IMR-90 (cell line): ENCODE measurements at regions not wholly inside any gene's neighbourhood (a gene's known extent, or its start where the extent isn't known, plus 50 kb on each side); places are given as distances from the start of the nearest gene placed in this dataset.
"Not testable (repeated sequence)": the region's sequence is repeated elsewhere in the genome, so short reads cannot be mapped to it uniquely, and the experiment has no call there.

ENCODE experiments used
- ATAC-seq: fragments of 200-7000 bp; cut with Tn5 transposase; 2 replicates; pipeline ENCODE4 v1.9.1; 2020; ENCODE audit warnings: low read depth, mild to moderate bottlenecking, moderate library complexity
- BruUV-seq: library from RNA; stranded (reverse); fragments of 400-500 nt; replicated peaks from 2 replicates; lab custom pipeline; 2021; lab: Mats Ljungman, UMichigan
- CTCF ChIA-PET: fragments of 300-600 bp; formaldehyde crosslinking; extraction: SDS; loops from one replicate; lab custom pipeline; 2021; ENCODE audit warnings: antibody characterized with exemption; lab: Yijun Ruan, JAX
- POLR2A ChIA-PET: fragments of 300-600 bp; sonication (Branson Sonifier 250); formaldehyde crosslinking; loops from one replicate; lab custom pipeline; 2022; ENCODE audit warnings: antibody characterized with exemption; ENCODE audit not compliant: unreplicated experiment; lab: Charles Lee
- DNase-seq: peaks from one replicate; pipeline ENCODE4 v3.0.0; 2013
- H2AFZ ChIP-seq: replicated peaks from 2 replicates; pipeline ENCODE3; 2013; ENCODE audit warnings: low read length, mild to moderate bottlenecking; ENCODE audit not compliant: poor library complexity
- H2AK5ac ChIP-seq: 2 replicates; pipeline ENCODE4 v1.6.1; 2013; ENCODE audit warnings: low read depth, low read length, inconsistent platforms
- H2AK9ac ChIP-seq: replicated peaks from 2 replicates; pipeline ENCODE3; 2013; ENCODE audit warnings: mild to moderate bottlenecking, low read depth, low read length, moderate library complexity; ENCODE audit not compliant: poor library complexity
- H2BK120ac ChIP-seq: 2 replicates; pipeline ENCODE4 v1.6.1; 2013; ENCODE audit warnings: low read depth, low read length, inconsistent platforms
- H2BK15ac ChIP-seq: 3 replicates; pipeline ENCODE4 v1.6.1; 2013; ENCODE audit warnings: low read depth, low read length, inconsistent platforms
- H2BK20ac ChIP-seq: 2 replicates; pipeline ENCODE4 v1.6.1; 2013; ENCODE audit warnings: low read depth, mild to moderate bottlenecking, inconsistent platforms, low read length, moderate library complexity
- H2BK5ac ChIP-seq: 2 replicates; pipeline ENCODE4 v1.6.1; 2013; ENCODE audit warnings: mild to moderate bottlenecking, low read depth, low read length, inconsistent platforms; ENCODE audit not compliant: poor library complexity, severe bottlenecking
- H3K14ac ChIP-seq: replicated peaks from 2 replicates; pipeline ENCODE4 v1.6.1; 2013; ENCODE audit warnings: low read depth, low read length, inconsistent platforms
- H3K18ac ChIP-seq: 2 replicates; pipeline ENCODE4 v1.6.1; 2013; ENCODE audit warnings: low read depth, low read length, control low read depth
- H3K23ac ChIP-seq: 2 replicates; pipeline ENCODE4 v1.6.1; 2013; ENCODE audit warnings: low read depth, low read length, inconsistent platforms
- H3K27ac ChIP-seq: 2 replicates; pipeline ENCODE4 v1.5.1; 2013; ENCODE audit warnings: mild to moderate bottlenecking, control low read depth, low read length; ENCODE audit not compliant: insufficient read depth
- H3K27me3 ChIP-seq: 2 replicates; pipeline ENCODE4 v1.6.1; 2013; ENCODE audit warnings: low read length; ENCODE audit not compliant: control insufficient read depth, insufficient read depth
- H3K36me3 ChIP-seq: 2 replicates; pipeline ENCODE4 v1.6.1; 2013; ENCODE audit warnings: low read length, mixed read lengths; ENCODE audit not compliant: control insufficient read depth, insufficient read depth
- H3K4ac ChIP-seq: 2 replicates; pipeline ENCODE4 v1.6.1; 2013; ENCODE audit warnings: low read depth, low read length, inconsistent platforms
- H3K4me1 ChIP-seq: 2 replicates; pipeline ENCODE4 v1.6.1; 2013; ENCODE audit warnings: low read length, mixed read lengths; ENCODE audit not compliant: control insufficient read depth, insufficient read depth
- H3K4me2 ChIP-seq: 2 replicates; pipeline ENCODE4 v1.6.1; 2013; ENCODE audit warnings: low read depth, mild to moderate bottlenecking, control low read depth, low read length, moderate library complexity
- H3K4me3 ChIP-seq: 2 replicates; pipeline ENCODE4 v1.5.1; 2013; ENCODE audit warnings: low read depth, mild to moderate bottlenecking, control low read depth, low read length, moderate library complexity; ENCODE audit not compliant: insufficient read depth
- H3K56ac ChIP-seq: 2 replicates; pipeline ENCODE4 v1.6.1; 2013; ENCODE audit warnings: low read length, inconsistent platforms; ENCODE audit not compliant: insufficient read depth; ENCODE audit errors: extremely low read depth
- H3K79me1 ChIP-seq, 2 experiments: 2 replicates each; pipeline ENCODE4 v1.6.1; 2013; ENCODE audit warnings: low read length in 2 of 2, inconsistent platforms in 1 of 2, low read depth in 1 of 2
- H3K9ac ChIP-seq: 2 replicates; pipeline ENCODE4 v1.6.1; 2013; ENCODE audit warnings: low read depth, low read length, control low read depth
- H3K9me1 ChIP-seq: 2 replicates; pipeline ENCODE4 v1.6.1; 2013; ENCODE audit warnings: low read length, inconsistent platforms; ENCODE audit not compliant: insufficient read depth
- H3K9me3 ChIP-seq: 2 replicates; pipeline ENCODE4 v1.6.1; 2013; ENCODE audit warnings: low read length; ENCODE audit not compliant: control insufficient read depth, insufficient read depth
- H4K20me1 ChIP-seq: 2 replicates; pipeline ENCODE4 v1.6.1; 2013; ENCODE audit warnings: low read length, inconsistent platforms; ENCODE audit not compliant: insufficient read depth
- H4K5ac ChIP-seq: 2 replicates; pipeline ENCODE4 v1.6.1; 2013; ENCODE audit warnings: mild to moderate bottlenecking, low read depth, low read length, control low read depth
- H4K8ac ChIP-seq, 2 experiments: 2 replicates each; pipeline ENCODE4 v1.6.1; 2013; ENCODE audit warnings: low read depth in 2 of 2, low read length in 2 of 2, control low read depth in 1 of 2, inconsistent platforms in 1 of 2
- H4K91ac ChIP-seq: 2 replicates; pipeline ENCODE4 v1.6.1; 2013; ENCODE audit warnings: low read depth, low read length, inconsistent platforms; ENCODE audit not compliant: insufficient read depth
- WGBS, 2 experiments: methylation state at CpG; one replicate each; pipeline versions ENCODE4 v1.1.5 to v1.1.7; 2013; ENCODE audit warnings: missing lambda C conversion rate in 2 of 2; ENCODE audit not compliant: insufficient read length in 1 of 2; ENCODE audit errors: extremely low coverage in 2 of 2; 5-methylcytosine and 5-hydroxymethylcytosine counted together
- dilution Hi-C: fragments of 300-500 bp; cut with HindIII; formaldehyde crosslinking; loops from one replicate; pipeline ENCODE4 v1.14.3; 2018; ENCODE audit warnings: low sequenced_read_pairs; ENCODE audit not compliant: unreplicated experiment
- in situ Hi-C: fragments of 300-500 bp; cut with MboI; formaldehyde crosslinking; loops from 3 replicates; pipeline ENCODE4 v1.14.3; 2019; ENCODE audit warnings: low sequenced_read_pairs, inconsistent platforms, mixed read lengths
- intact Hi-C: fragments of 100-400 bp; cut with micrococcal nuclease; formaldehyde crosslinking; loops from 2 replicates; pipeline ENCODE4 v1.10.0; 2022

DNA sequence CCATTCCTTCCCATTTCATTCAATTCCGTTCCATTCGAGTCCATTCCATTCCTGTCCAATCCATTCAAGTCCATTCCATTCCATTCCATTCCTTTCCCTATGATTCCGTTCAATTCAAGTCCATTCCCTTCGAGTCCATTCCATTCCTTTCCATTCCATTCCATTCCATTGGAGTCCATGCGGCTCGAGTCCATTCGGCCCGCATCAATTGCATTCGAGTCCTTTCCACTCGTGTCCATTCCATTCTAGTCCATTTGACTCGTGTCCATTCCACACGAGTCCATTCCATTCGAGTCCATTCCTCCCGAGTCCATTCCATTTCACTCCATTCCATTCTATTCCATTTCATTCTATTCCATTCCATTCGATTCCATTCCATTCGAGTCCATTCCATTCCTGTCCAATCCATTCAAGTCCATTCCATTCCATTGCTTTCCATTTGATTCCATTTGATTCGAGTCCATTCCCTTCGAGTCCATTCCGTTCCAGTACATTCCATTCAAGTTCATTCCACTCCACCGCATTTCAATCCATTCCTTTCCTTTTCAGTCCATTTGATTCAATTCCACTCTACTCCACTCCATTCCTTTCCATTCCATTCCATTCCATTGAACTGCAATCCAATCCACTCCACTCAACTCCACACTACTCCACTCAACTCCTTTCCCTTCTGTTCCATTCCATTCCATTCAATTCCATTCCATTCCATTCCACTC lies 2565.9 kb upstream of the TPTE start:
- WGBS, 2 experiments: 54% methylated on average over 20 of the region's 20 CpGs; no CpG with 5 or more reads in 1 of the 2 experiments
- BruUV-seq, H3K9me1 ChIP-seq, H4K20me1 ChIP-seq, H4K8ac ChIP-seq, H3K27me3 ChIP-seq, H3K79me1 ChIP-seq, H3K56ac ChIP-seq, intact Hi-C loops, H3K4me3 ChIP-seq, H2AK5ac ChIP-seq, H4K91ac ChIP-seq, H2AFZ ChIP-seq, H4K5ac ChIP-seq, H3K18ac ChIP-seq, H3K14ac ChIP-seq, H3K9ac ChIP-seq, ATAC-seq, DNase-seq, H2AK9ac ChIP-seq, H3K4me2 ChIP-seq, H2BK120ac ChIP-seq, H3K4me1 ChIP-seq, POLR2A ChIA-PET, CTCF ChIA-PET, H2BK15ac ChIP-seq, H3K4ac ChIP-seq, dilution Hi-C loops, H3K27ac ChIP-seq, H2BK20ac ChIP-seq, in situ Hi-C loops, H3K23ac ChIP-seq, H3K36me3 ChIP-seq: not testable (repeated sequence)
- peaks cover 66% of the 10 kb centered on the region for H3K9me3 ChIP-seq
- H2BK5ac ChIP-seq: peak overlapping the region; percentile 12

DNA sequence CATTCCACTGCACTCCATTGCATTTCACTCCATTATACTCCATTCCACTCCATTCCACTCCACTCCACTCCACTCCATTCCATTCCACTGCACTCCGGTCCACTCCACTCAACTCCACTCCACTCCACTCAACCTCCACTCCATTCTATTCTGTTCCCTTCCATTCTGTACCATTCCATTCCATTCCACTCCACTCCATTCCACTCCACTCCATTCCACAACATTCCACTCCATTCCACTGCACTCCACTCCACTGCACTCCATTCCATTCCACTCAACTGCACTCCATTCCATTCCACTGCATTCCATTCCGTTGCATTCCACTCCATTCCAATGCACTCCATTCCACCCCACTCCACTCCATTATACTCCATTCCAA lies 2565.3 kb upstream of the TPTE start:
- H3K23ac ChIP-seq, H3K18ac ChIP-seq, H3K4me1 ChIP-seq, H3K4me3 ChIP-seq, H3K9ac ChIP-seq, H2AK5ac ChIP-seq, H3K4me2 ChIP-seq, H3K36me3 ChIP-seq, H3K4ac ChIP-seq, in situ Hi-C loops, H3K56ac ChIP-seq, dilution Hi-C loops, DNase-seq, H3K27ac ChIP-seq, ATAC-seq, POLR2A ChIA-PET, H2BK120ac ChIP-seq, intact Hi-C loops, H2BK15ac ChIP-seq, CTCF ChIA-PET, H4K5ac ChIP-seq, H2BK20ac ChIP-seq, H4K8ac ChIP-seq, H4K20me1 ChIP-seq, H3K9me1 ChIP-seq, H2AFZ ChIP-seq, H3K14ac ChIP-seq, H4K91ac ChIP-seq, H3K27me3 ChIP-seq, BruUV-seq, H3K79me1 ChIP-seq, H2AK9ac ChIP-seq: not testable (repeated sequence)
- Histone ChIP-seq H3K9me3 (peaks cover 61% of the 10 kb centered on the region), H2BK5ac (peak overlapping the region; percentile 12)
- 18% methylated on average over 2 of the region's 2 CpGs; no CpG with 5 or more reads in 1 of the 2 experiments for WGBS, 2 experiments
